ENCODE measurements at regions not wholly inside any gene's neighbourhood (a gene's known extent, or its start where the extent isn't known, plus 50 kb on each side); places are given as distances from the start of the nearest gene placed in this dataset.
A peak's percentile ranks its signal among the peaks of the same experiment; 100 is the strongest.

GRCh38 chr1:54488065-54488750 is 59.8 kb upstream of the ACOT11 start:
- H3K4me3 ChIP-seq (ENCODE audit: low read depth, low read length): peak overlapping the region; percentile 72
- TF ChIP-seq CTCF (conservative IDR thresholded peaks at IDR 0.05; ENCODE audit: low read depth, low read length): no peak
- peak; percentile 18 for DNase-seq (ENCODE audit: low read depth)

GRCh38 chr1:54487571-54488050 is 60.4 kb upstream of the ACOT11 start:
- peak overlapping the region; percentile 42 for H3K4me3 ChIP-seq (ENCODE audit: low read depth, low read length)
- no peak for DNase-seq (ENCODE audit: low read depth)
- no peak for TF ChIP-seq CTCF (conservative IDR thresholded peaks at IDR 0.05; ENCODE audit: low read depth, low read length)

- no peak for DNase-seq (ENCODE audit: low read depth)
- no peak for TF ChIP-seq CTCF (conservative IDR thresholded peaks at IDR 0.05; ENCODE audit: low read depth, low read length)
- no peak overlapping the region for H3K4me3 ChIP-seq (ENCODE audit: low read depth, low read length)
Observed at GRCh38 chr1:54486907-54487306, 61.1 kb upstream of the ACOT11 start.

- DNase-seq (ENCODE audit: low read depth): no peak
- no peak overlapping the region for H3K4me3 ChIP-seq (ENCODE audit: low read depth, low read length)
- TF ChIP-seq CTCF (conservative IDR thresholded peaks at IDR 0.05; ENCODE audit: low read depth, low read length): no peak
Observed at GRCh38 chr1:54485416-54485815, 62.6 kb upstream of the ACOT11 start.

- no peak for TF ChIP-seq CTCF (conservative IDR thresholded peaks at IDR 0.05; ENCODE audit: low read depth, low read length)
- DNase-seq (ENCODE audit: low read depth): no peak
- no peak overlapping the region for H3K4me3 ChIP-seq (ENCODE audit: low read depth, low read length)
Observed at GRCh38 chr1:54483875-54484437, 64.1 kb upstream of the ACOT11 start.

GRCh38 chr1:54481201-54481884 is 66.7 kb upstream of the ACOT11 start:
- no peak overlapping the region for H3K4me3 ChIP-seq (ENCODE audit: low read depth, low read length)
- no peak for TF ChIP-seq CTCF (conservative IDR thresholded peaks at IDR 0.05; ENCODE audit: low read depth, low read length)
- DNase-seq (ENCODE audit: low read depth): no peak
